Thyroid gland (tissue), 4 donors: ENCODE measurements at regions not wholly inside any gene's neighbourhood (a gene's known extent, or its start where the extent isn't known, plus 50 kb on each side); places are given as distances from the start of the nearest gene placed in this dataset.

Experiments used
- DNase-seq, 2 donors: peaks; one replicate each; pipeline ENCODE4 v3.0.0-alpha.2; 2019
- H3K27ac ChIP-seq, 3 donors: fragments of 200-600 bp; sonication (generic); 1 replicate in 2 of 3; 2 replicates in 1 of 3; pipeline ENCODE4 v1.5.1; 2016 to 2019; ENCODE audit warnings: mild to moderate bottlenecking in 1 of 3, moderate library complexity in 1 of 3
- H3K27me3 ChIP-seq: fragments of 200-600 bp; sonication (generic); one replicate; pipeline ENCODE4 v1.5.1; 2019
- H3K36me3 ChIP-seq, 2 donors: fragments of 200-600 bp; sonication (generic); one replicate each; pipeline ENCODE4 v1.5.1; 2016 to 2019
- H3K4me1 ChIP-seq, 2 donors: fragments of 200-600 bp; sonication (generic); one replicate each; pipeline ENCODE4 v1.5.1; 2017 to 2019
- H3K4me3 ChIP-seq, 3 donors: fragments of 200-600 bp; sonication (generic); replicated peaks in 1 of 3; 1 replicate in 2 of 3; 2 replicates in 1 of 3; pipeline ENCODE4 v1.5.1; 2016; ENCODE audit warnings: mild to moderate bottlenecking in 1 of 3
- H3K9me3 ChIP-seq: fragments of 200-600 bp; sonication (generic); one replicate; pipeline ENCODE4 v1.5.1; 2017
- POLR2A ChIP-seq, 2 donors: fragments of 450-650 bp; IDR thresholded peaks; one replicate each; pipeline ENCODE4 v1.6.1; 2017; ENCODE audit warnings: antibody characterized with exemption in 2 of 2, mild to moderate bottlenecking in 2 of 2, moderate library complexity in 1 of 2
- WGBS, 2 donors: methylation state at CpG; one replicate each; pipeline ENCODE4 v1.1.5; 2017; 5-methylcytosine and 5-hydroxymethylcytosine counted together
- intact Hi-C: fragments of 100-400 bp; cut with DNase I; formaldehyde crosslinking; loops from one replicate; pipeline ENCODE4 v1.15.1; 2023
- TF ChIP-seq, protein P1 (sequence below), 6 experiments: fragments of 200-600 bp in 3 of 6; fragments of 450-650 bp in 3 of 6; sonication (generic) in 3 of 6; IDR thresholded peaks; one replicate each; pipeline ENCODE4 v1.5.1; 2016 to 2019; ENCODE audit warnings: antibody characterized with exemption in 6 of 6, mild to moderate bottlenecking in 2 of 6, inconsistent platforms in 1 of 6, moderate library complexity in 1 of 6

DNA sequence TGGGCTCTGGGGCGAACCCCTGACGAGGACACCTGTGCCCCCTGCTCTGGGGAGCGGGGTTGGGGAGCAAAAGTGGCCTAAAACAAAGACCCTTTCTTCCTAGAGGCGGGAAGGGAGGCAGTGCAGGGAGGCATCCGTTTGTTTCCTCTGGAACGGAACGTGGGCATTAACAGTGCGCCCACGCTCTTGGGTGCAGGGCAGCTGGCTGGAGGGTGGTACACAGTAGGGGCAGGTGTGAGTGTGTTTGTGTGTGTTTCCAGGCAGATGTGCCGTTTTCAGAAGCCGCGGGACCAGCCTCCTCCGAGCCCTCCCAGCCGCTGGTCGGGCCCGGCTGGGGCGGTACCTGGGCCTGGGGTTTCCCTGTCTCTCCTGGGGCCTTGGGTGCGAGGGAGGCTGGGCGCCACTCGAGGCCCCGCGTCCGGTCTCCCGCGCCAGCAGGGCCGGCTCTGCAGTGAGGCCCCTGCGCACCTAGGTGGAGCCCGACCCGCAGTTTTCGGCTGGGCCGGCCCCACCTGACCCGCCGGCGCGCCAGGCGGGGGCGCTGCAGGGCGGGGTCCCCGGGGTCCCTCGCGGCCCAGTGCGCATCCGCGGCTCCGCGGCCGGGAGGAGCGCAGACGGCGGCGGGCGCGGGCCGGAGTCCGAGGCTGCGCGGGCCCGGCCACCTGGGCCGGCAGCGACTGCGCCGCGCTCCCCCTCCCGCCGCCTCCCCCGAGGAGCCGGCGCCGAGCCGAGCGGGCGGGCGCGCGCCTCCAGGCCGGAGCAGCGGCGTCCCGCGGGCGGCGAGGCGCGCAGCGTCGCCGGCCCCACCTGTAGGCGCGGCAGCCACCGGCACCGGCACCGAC lies 1252.7 kb downstream of the BRD1 start:
- no peak overlapping the region for H3K27ac ChIP-seq
- no peak for DNase-seq

DNA sequence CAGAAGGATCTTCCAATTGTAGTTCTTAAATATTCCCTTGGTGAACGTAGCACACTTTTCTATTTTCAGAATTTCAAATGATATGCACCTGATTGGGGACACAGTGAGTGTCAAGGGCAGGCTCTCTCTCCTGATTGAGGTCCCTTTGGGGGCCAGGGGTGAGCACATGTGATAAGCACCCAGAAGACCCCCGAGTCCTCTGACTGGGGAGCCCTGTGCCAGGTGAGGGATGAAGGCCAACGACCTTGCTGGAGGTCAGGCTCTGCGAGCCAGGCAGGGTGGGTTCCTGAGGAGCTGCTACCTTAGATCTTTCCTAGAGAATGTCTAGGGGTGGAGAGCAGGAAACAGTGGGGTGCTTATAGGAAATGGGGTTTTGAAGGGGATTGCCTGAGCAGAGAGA lies 1253.9 kb downstream of the BRD1 start:
- H3K27me3 ChIP-seq: no peaks in the 10 kb centered on the region
- H3K4me1 ChIP-seq: no peaks in the 10 kb centered on the region

More for the DNA sequence above, 1252.7 kb downstream of the BRD1 start:
- Histone ChIP-seq H3K27me3 (no peaks in the 10 kb centered on the region), H3K9me3 (no peaks in the 10 kb centered on the region), H3K4me3 (no peak overlapping the region), H3K4me1 (no peaks in the 10 kb centered on the region), H3K36me3 (no peaks in the 10 kb centered on the region)
- intact Hi-C loops: no loop called here
- TF ChIP-seq, protein P1, sequence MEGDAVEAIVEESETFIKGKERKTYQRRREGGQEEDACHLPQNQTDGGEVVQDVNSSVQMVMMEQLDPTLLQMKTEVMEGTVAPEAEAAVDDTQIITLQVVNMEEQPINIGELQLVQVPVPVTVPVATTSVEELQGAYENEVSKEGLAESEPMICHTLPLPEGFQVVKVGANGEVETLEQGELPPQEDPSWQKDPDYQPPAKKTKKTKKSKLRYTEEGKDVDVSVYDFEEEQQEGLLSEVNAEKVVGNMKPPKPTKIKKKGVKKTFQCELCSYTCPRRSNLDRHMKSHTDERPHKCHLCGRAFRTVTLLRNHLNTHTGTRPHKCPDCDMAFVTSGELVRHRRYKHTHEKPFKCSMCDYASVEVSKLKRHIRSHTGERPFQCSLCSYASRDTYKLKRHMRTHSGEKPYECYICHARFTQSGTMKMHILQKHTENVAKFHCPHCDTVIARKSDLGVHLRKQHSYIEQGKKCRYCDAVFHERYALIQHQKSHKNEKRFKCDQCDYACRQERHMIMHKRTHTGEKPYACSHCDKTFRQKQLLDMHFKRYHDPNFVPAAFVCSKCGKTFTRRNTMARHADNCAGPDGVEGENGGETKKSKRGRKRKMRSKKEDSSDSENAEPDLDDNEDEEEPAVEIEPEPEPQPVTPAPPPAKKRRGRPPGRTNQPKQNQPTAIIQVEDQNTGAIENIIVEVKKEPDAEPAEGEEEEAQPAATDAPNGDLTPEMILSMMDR (IDR thresholded peaks at IDR 0.05): peak in 1 of 6 experiments; percentile 20
- no peak for TF ChIP-seq POLR2A (IDR thresholded peaks at IDR 0.05)
- WGBS, 2 donors: 47 to 67% methylated on average over 9 to 15 of the region's 92 CpGs

DNA sequence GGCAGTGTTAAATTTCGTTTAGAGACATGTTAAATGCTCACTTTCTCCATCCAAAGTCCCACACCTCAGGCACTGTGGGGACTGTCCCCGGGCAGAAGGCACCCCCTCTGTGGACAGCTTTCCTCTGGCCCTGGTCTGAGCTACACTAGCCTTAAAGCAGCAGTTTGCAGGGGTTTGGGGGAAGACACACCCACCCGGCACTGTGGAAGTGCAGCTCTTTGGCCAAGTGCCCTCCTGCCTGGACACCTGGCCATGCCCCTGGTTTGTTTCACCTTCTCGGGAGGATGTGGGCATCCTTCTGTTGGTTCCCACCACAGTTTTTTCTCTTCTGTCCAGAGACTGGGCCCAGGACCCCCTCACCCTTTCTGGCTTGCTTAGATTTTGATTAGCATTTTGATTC lies 1254.7 kb downstream of the BRD1 start:
- Histone ChIP-seq H3K4me3 (no peak overlapping the region), H3K27me3 (no peaks in the 10 kb centered on the region), H3K4me1 (no peaks in the 10 kb centered on the region), H3K9me3 (no peaks in the 10 kb centered on the region), H3K36me3 (no peaks in the 10 kb centered on the region), H3K27ac (no peak overlapping the region)
- no peak for TF ChIP-seq POLR2A (IDR thresholded peaks at IDR 0.05)
- TF ChIP-seq, protein P1 (IDR thresholded peaks at IDR 0.05): no peak
- intact Hi-C loops: no loop called here
- 71 to 77% methylated on average over 4 of the region's 4 CpGs for WGBS, 2 donors
- DNase-seq: no peak

More for the DNA sequence above, 1253.9 kb downstream of the BRD1 start:
- Histone ChIP-seq H3K36me3 (no peaks in the 10 kb centered on the region), H3K4me3 (no peak overlapping the region), H3K27ac (no peak overlapping the region), H3K9me3 (no peaks in the 10 kb centered on the region)
- WGBS, 2 donors: 88 to 89% methylated on average over 4 of the region's 4 CpGs
- TF ChIP-seq POLR2A (IDR thresholded peaks at IDR 0.05): no peak
- TF ChIP-seq, protein P1 (IDR thresholded peaks at IDR 0.05): no peak
- DNase-seq: no peak
- intact Hi-C loops: no loop called here

DNA sequence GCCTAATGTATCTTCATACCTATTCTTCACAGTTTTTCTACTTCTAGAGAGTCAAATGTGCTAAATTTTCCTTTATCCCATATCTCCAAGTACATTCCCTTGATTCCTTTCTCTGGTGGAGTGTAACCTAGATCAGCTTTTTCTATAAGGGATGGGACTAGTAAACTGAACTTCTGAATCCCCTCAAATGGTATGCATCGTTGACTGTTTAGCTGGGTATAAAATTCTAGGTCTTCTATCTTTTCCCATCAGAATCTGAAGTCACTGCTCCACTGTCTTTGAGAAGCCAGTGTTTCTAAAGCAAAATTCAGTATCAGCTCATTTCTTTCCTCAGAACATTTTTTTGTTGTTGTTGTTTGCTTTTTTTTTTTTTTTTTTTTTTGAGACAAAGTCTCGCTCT lies 1256.8 kb downstream of the BRD1 start:
- intact Hi-C loops: no loop called here
- 92 to 96% methylated on average over 2 of the region's 2 CpGs for WGBS, 2 donors

DNA sequence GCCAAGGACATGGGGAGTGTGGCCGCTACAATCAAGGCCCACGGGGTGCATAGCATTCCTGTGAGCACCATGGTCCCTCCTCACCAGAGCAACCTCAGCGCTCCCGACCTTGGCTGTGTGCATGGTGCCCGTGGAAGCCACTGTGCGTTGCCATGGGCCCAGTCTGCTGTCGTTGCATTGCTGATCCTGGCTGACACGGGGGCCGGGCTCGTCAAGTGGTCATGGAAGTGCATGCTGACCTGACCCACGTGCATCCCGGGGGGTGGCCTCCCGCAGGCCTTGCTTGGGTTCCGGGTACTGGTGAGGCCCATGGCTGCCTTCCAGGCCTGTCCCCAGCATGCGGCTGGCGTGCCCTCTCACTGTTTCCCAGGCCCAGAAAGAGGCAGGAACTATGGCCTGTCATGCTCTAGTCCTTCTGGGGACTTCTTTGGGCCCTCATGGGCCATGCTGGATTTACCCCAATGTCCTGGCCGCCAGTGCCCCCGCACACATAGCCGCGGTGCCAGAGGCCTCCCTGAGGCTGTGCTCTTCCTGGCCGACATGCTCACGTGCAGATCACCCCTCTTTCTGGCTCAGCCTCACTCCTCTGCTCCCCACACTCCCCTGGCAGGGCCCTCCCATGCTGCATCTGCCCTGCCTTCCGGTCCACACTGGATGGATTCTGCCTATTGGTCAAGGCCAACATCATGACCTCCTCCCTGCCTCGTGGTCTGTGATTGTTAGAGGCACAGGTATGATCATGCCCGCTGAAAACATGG lies 1258.0 kb downstream of the BRD1 start:
- Histone ChIP-seq H3K27me3 (no peaks in the 10 kb centered on the region), H3K36me3 (no peaks in the 10 kb centered on the region), H3K4me3 (no peak overlapping the region), H3K9me3 (no peaks in the 10 kb centered on the region), H3K4me1 (no peaks in the 10 kb centered on the region), H3K27ac (no peak overlapping the region)
- WGBS, 2 donors: 96 to 97% methylated on average over 12 to 19 of the region's 25 CpGs
- intact Hi-C loops: no loop called here
- no peak for DNase-seq
- TF ChIP-seq, protein P1 (IDR thresholded peaks at IDR 0.05): no peak
- no peak for TF ChIP-seq POLR2A (IDR thresholded peaks at IDR 0.05)

More for the DNA sequence above, 1256.8 kb downstream of the BRD1 start:
- no peaks in the 10 kb centered on the region for H3K9me3 ChIP-seq
- H3K4me3 ChIP-seq: no peak overlapping the region
- TF ChIP-seq POLR2A (IDR thresholded peaks at IDR 0.05): no peak
- H3K27ac ChIP-seq: no peak overlapping the region
- no peak for DNase-seq
- no peaks in the 10 kb centered on the region for H3K36me3 ChIP-seq
- H3K4me1 ChIP-seq: no peaks in the 10 kb centered on the region
- H3K27me3 ChIP-seq: no peaks in the 10 kb centered on the region
